ENCODE measurements at regions not wholly inside any gene's neighbourhood (a gene's known extent, or its start where the extent isn't known, plus 50 kb on each side); places are given as distances from the start of the nearest gene placed in this dataset.
"Not testable (repeated sequence)": the region's sequence is repeated elsewhere in the genome, so short reads cannot be mapped to it uniquely, and the experiment has no call there.

- DNase-seq (peak in 1 of 5 donors; percentile 80), FAIRE-seq (peak; percentile 96)
- H3K4me1 ChIP-seq (ENCODE audit: control insufficient read depth in 2 of 3, insufficient read depth in 2 of 3, low read depth in 1 of 3, low read length in 3 of 3); H3K36me3 ChIP-seq (ENCODE audit: control insufficient read depth in 2 of 3, insufficient read depth in 3 of 3, low read length in 3 of 3); H3K27me3 ChIP-seq (ENCODE audit: control insufficient read depth, insufficient read depth, low read length); H3K27ac ChIP-seq (ENCODE audit: low read depth in 2 of 2, low read length in 2 of 2); intact Hi-C loops (cut with DNase I); H3K9me3 ChIP-seq (ENCODE audit: control insufficient read depth in 2 of 3, insufficient read depth in 1 of 3, low read length in 3 of 3); H3K9ac ChIP-seq (ENCODE audit: low read length in 3 of 3): not testable (repeated sequence)
- peak overlapping the region in 1 of 3 donors; percentile 13 for H3K4me3 ChIP-seq (ENCODE audit: low read length in 3 of 3)
- peak; percentile 48 for TF ChIP-seq CTCF (IDR thresholded peaks at IDR 0.05; ENCODE audit: borderline replicate concordance, extremely low read depth, insufficient read depth)
These were observed 82.7 kb upstream of the KIF2A start for GRCh38 chr5:62223312-62223670.

DNA sequence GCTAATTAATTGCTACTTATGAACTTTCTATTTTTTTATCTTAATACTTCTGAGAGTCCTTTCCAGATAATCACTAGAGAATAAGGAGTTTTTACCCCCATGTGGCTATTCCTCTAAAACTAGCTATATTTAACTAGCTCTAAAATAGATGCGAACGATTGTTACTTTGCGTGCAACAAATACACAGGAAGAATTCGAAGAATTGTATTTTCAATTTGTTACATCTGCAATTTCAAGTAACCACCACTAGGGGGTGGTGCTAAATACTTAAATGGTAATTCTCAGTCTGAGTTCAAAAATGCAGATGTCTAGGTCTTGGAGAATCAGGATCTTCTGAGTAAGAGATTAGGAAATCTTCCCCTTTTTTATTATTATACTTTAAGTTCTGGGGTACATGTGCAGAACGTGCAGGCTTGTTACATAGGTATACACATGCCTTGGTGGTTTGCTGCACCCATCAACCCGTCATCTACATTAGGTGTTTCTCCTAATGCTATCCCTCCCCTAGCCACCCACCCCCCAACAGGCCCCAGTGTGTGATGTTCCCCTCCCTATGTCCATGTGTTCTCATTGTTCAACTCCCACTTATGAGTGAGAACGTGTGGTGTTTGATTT, 80.9 kb upstream of the KIF2A start:
- intact Hi-C loops (cut with DNase I); H3K27me3 ChIP-seq (ENCODE audit: control insufficient read depth, insufficient read depth, low read length); H3K9ac ChIP-seq (ENCODE audit: low read length in 3 of 3); H3K27ac ChIP-seq (ENCODE audit: low read depth in 2 of 2, low read length in 2 of 2); DNase-seq; H3K4me1 ChIP-seq (ENCODE audit: control insufficient read depth in 2 of 3, insufficient read depth in 2 of 3, low read depth in 1 of 3, low read length in 3 of 3); H3K4me3 ChIP-seq (ENCODE audit: low read length in 3 of 3); FAIRE-seq; H3K36me3 ChIP-seq (ENCODE audit: control insufficient read depth in 2 of 3, insufficient read depth in 3 of 3, low read length in 3 of 3); H3K9me3 ChIP-seq (ENCODE audit: control insufficient read depth in 2 of 3, insufficient read depth in 1 of 3, low read length in 3 of 3): not testable (repeated sequence)

GRCh38 chr5:62230876-62231388, 75.1 kb upstream of the KIF2A start:
- DNase-seq; intact Hi-C loops (cut with DNase I); H3K4me1 ChIP-seq (ENCODE audit: control insufficient read depth in 2 of 3, insufficient read depth in 2 of 3, low read depth in 1 of 3, low read length in 3 of 3); H3K27ac ChIP-seq (ENCODE audit: low read depth in 2 of 2, low read length in 2 of 2); FAIRE-seq; H3K27me3 ChIP-seq (ENCODE audit: control insufficient read depth, insufficient read depth, low read length); H3K4me3 ChIP-seq (ENCODE audit: low read length in 3 of 3); H3K36me3 ChIP-seq (ENCODE audit: control insufficient read depth in 2 of 3, insufficient read depth in 3 of 3, low read length in 3 of 3); H3K9me3 ChIP-seq (ENCODE audit: control insufficient read depth in 2 of 3, insufficient read depth in 1 of 3, low read length in 3 of 3); H3K9ac ChIP-seq (ENCODE audit: low read length in 3 of 3): not testable (repeated sequence)

DNA sequence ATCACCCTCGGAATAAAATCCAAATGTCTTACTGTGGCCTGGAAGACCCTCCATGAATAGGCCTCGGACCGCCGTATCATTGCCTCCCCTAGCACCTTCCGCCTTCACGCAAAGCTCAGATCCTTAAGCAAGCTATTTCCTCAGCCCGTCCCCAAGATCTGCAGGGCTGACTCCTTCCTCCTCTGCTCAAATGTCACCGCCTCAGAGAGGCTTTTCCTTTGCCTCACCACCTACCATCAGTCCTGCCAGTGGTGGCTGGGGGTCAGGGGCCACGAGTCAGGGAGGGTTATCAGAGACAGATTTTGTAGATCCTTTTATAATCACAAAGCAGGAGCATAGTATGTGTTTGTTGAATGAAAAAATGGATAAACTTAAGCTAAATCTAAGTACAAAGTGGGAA, 74.4 kb upstream of the KIF2A start:
- TF ChIP-seq CTCF (IDR thresholded peaks at IDR 0.05; ENCODE audit: borderline replicate concordance, extremely low read depth, insufficient read depth): no peak
- FAIRE-seq: no peak

GRCh38 chr5:62232218-62232617, 73.8 kb upstream of the KIF2A start:
- DNase-seq; intact Hi-C loops (cut with DNase I); H3K27me3 ChIP-seq (ENCODE audit: control insufficient read depth, insufficient read depth, low read length); H3K36me3 ChIP-seq (ENCODE audit: control insufficient read depth in 2 of 3, insufficient read depth in 3 of 3, low read length in 3 of 3); H3K4me1 ChIP-seq (ENCODE audit: control insufficient read depth in 2 of 3, insufficient read depth in 2 of 3, low read depth in 1 of 3, low read length in 3 of 3); H3K27ac ChIP-seq (ENCODE audit: low read depth in 2 of 2, low read length in 2 of 2); H3K9ac ChIP-seq (ENCODE audit: low read length in 3 of 3); H3K9me3 ChIP-seq (ENCODE audit: control insufficient read depth in 2 of 3, insufficient read depth in 1 of 3, low read length in 3 of 3); FAIRE-seq; H3K4me3 ChIP-seq (ENCODE audit: low read length in 3 of 3): not testable (repeated sequence)

More for the DNA sequence above, 74.4 kb upstream of the KIF2A start:
- Histone ChIP-seq H3K9me3 (ENCODE audit: control insufficient read depth in 2 of 3, insufficient read depth in 1 of 3, low read length in 3 of 3) (no peaks in the 10 kb centered on the region), H3K36me3 (ENCODE audit: control insufficient read depth in 2 of 3, insufficient read depth in 3 of 3, low read length in 3 of 3) (no peaks in the 10 kb centered on the region), H3K9ac (ENCODE audit: low read length in 3 of 3) (no peak overlapping the region), H3K27me3 (ENCODE audit: control insufficient read depth, insufficient read depth, low read length) (no peaks in the 10 kb centered on the region), H3K4me3 (ENCODE audit: low read length in 3 of 3) (no peak overlapping the region), H3K27ac (ENCODE audit: low read depth in 2 of 2, low read length in 2 of 2) (no peak overlapping the region), H3K4me1 (ENCODE audit: control insufficient read depth in 2 of 3, insufficient read depth in 2 of 3, low read depth in 1 of 3, low read length in 3 of 3) (no peaks in the 10 kb centered on the region)
- peak in 1 of 5 donors; percentile 65 for DNase-seq
- intact Hi-C loops (cut with DNase I): no loop called here

DNA sequence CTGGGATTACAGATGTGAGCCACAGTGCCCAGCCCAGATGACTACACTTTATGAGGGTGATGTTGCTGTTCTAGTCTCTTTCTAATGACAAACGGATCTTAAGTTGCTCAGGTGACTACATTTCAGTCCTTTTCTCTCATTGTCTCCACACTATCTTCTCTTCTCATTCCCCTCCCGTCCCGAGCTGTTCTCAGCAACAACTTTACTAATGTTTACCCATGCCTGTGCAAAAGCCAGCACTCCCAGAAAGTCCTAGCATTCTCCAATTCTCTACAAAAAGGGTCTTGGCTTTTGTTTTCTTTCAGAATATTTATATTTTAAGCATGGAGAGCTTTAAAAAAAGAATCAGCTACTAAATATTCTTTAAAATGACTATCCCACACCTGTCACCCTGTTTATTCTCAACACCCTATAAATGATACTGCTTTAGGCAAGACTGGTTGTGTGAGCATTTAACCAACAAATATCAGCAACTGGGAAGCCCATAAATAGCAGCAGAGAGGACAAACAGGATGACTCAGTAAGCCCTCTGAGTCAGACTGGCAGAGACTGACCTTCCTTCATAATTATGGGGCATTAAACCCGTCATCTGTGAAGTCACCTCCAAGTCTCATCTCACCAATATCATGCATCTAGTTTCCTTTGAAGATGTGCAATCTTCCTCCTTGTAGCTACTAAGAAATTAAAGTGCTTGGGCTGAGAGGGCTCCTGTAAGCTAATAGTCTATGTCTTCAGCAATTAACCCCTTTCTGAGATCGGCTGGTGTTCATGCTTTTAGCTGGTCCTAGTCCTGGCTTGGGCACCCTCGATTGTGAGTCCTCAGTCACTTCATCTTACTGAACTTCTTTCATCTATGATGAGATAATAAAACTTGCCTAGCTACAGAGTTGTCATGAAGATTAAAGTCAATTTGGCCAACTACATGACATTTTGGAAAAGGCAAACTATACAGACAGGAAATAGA, 72.6 kb upstream of the KIF2A start:
- H3K4me3 ChIP-seq (ENCODE audit: low read length in 3 of 3); intact Hi-C loops (cut with DNase I); H3K9me3 ChIP-seq (ENCODE audit: control insufficient read depth in 2 of 3, insufficient read depth in 1 of 3, low read length in 3 of 3); FAIRE-seq; H3K27me3 ChIP-seq (ENCODE audit: control insufficient read depth, insufficient read depth, low read length); H3K36me3 ChIP-seq (ENCODE audit: control insufficient read depth in 2 of 3, insufficient read depth in 3 of 3, low read length in 3 of 3); DNase-seq; H3K4me1 ChIP-seq (ENCODE audit: control insufficient read depth in 2 of 3, insufficient read depth in 2 of 3, low read depth in 1 of 3, low read length in 3 of 3); H3K9ac ChIP-seq (ENCODE audit: low read length in 3 of 3); H3K27ac ChIP-seq (ENCODE audit: low read depth in 2 of 2, low read length in 2 of 2): not testable (repeated sequence)

All from kidney (tissue), 13 donors.